Lung (tissue), 11 donors: ENCODE measurements at regions not wholly inside any gene's neighbourhood (a gene's known extent, or its start where the extent isn't known, plus 50 kb on each side); places are given as distances from the start of the nearest gene placed in this dataset.

Experiments used
- ATAC-seq: fragments of 200-7000 bp; cut with Tn5 transposase; one replicate; pipeline ENCODE4 v1.9.1; 2020; ENCODE audit warnings: moderate number of reproducible peaks; ENCODE audit not compliant: insufficient read depth, low FRiP score
- DNase-seq, 3 donors: peaks; one replicate each; pipeline ENCODE4 v3.0.0-alpha.2; 2013 to 2017
- H3K27ac ChIP-seq, 2 donors: one replicate each; pipeline ENCODE4 v1.5.1; 2013; ENCODE audit warnings: mild to moderate bottlenecking in 2 of 2, moderate library complexity in 2 of 2, control low read depth in 1 of 2, inconsistent platforms in 1 of 2, low read depth in 1 of 2, low read length in 1 of 2
- H3K27me3 ChIP-seq, 3 donors: one replicate each; pipeline ENCODE4 v1.5.1; 2013; ENCODE audit warnings: low read length in 2 of 3; ENCODE audit not compliant: control insufficient read depth in 3 of 3, insufficient read depth in 3 of 3
- H3K36me3 ChIP-seq, 4 donors: one replicate each; pipeline ENCODE4 v1.5.1; 2013; ENCODE audit warnings: low read length in 4 of 4, mild to moderate bottlenecking in 1 of 4, moderate library complexity in 1 of 4; ENCODE audit not compliant: control insufficient read depth in 4 of 4, insufficient read depth in 4 of 4
- H3K4me1 ChIP-seq, 5 donors: one replicate each; pipeline ENCODE4 v1.5.1; 2013; ENCODE audit warnings: low read length in 5 of 5, mild to moderate bottlenecking in 2 of 5, moderate library complexity in 1 of 5; ENCODE audit not compliant: control insufficient read depth in 5 of 5, insufficient read depth in 5 of 5
- H3K4me3 ChIP-seq: one replicate; pipeline ENCODE4 v1.5.1; 2013; ENCODE audit warnings: mild to moderate bottlenecking, control low read depth, moderate library complexity
- H3K9ac ChIP-seq, 2 donors: one replicate each; pipeline ENCODE4 v1.5.1; 2013; ENCODE audit warnings: low read length in 2 of 2, control low read depth in 1 of 2; ENCODE audit not compliant: insufficient read depth in 1 of 2
- H3K9me3 ChIP-seq, 4 donors: one replicate each; pipeline ENCODE4 v1.5.1; 2013; ENCODE audit warnings: low read length in 3 of 4, mild to moderate bottlenecking in 1 of 4, moderate library complexity in 1 of 4; ENCODE audit not compliant: control insufficient read depth in 4 of 4, insufficient read depth in 3 of 4
- CTCF ChIP-seq: IDR thresholded peaks from 2 replicates; pipeline ENCODE4 v1.5.1; 2012; ENCODE audit warnings: mild to moderate bottlenecking; ENCODE audit errors: control extremely low read depth, extremely low read depth
- WGBS, 2 donors: extraction: QIAGEN DNeasy Blood & Tissue Kit; methylation state at CpG; one replicate each; pipeline ENCODE4 v1.1.7; 2013; 5-methylcytosine and 5-hydroxymethylcytosine counted together
- donor health status: control.
- donor health status: control.
- donor health status: Bipolar disorder and iron deficiency.
- donor health status: healthy.
- donor health status: DM: yes; HTN: yes; CAD: no.

GRCh38 chr4:175951794-175952193 lies 113.8 kb upstream of the WDR17 start:
- DNase-seq: no peak
- H3K27me3 ChIP-seq: no peaks in the 10 kb centered on the region
- no peak overlapping the region for H3K9ac ChIP-seq
- H3K27ac ChIP-seq: no peak overlapping the region
- no peak for TF ChIP-seq CTCF
- H3K9me3 ChIP-seq: no peaks in the 10 kb centered on the region
- H3K4me1 ChIP-seq: peaks cover 0 to 2% (median 0%) of the 10 kb centered on the region in 5 donors
- no peaks in the 10 kb centered on the region for H3K36me3 ChIP-seq
- no peak for ATAC-seq
- WGBS, 2 donors: 86 to 93% methylated on average over 1 of the region's 1 CpG
- no peak overlapping the region for H3K4me3 ChIP-seq

GRCh38 chr4:175953116-175953515 lies 112.5 kb upstream of the WDR17 start:
- no peak for ATAC-seq
- no peaks in the 10 kb centered on the region for H3K9me3 ChIP-seq
- H3K27ac ChIP-seq: no peak overlapping the region
- no peak overlapping the region for H3K9ac ChIP-seq
- H3K4me3 ChIP-seq: no peak overlapping the region
- no peak for TF ChIP-seq CTCF
- DNase-seq: no peak
- H3K4me1 ChIP-seq: no peaks in the 10 kb centered on the region
- H3K36me3 ChIP-seq: no peaks in the 10 kb centered on the region
- no peaks in the 10 kb centered on the region for H3K27me3 ChIP-seq
- WGBS, 2 donors: 87 to 92% methylated on average over 2 of the region's 2 CpGs

DNA sequence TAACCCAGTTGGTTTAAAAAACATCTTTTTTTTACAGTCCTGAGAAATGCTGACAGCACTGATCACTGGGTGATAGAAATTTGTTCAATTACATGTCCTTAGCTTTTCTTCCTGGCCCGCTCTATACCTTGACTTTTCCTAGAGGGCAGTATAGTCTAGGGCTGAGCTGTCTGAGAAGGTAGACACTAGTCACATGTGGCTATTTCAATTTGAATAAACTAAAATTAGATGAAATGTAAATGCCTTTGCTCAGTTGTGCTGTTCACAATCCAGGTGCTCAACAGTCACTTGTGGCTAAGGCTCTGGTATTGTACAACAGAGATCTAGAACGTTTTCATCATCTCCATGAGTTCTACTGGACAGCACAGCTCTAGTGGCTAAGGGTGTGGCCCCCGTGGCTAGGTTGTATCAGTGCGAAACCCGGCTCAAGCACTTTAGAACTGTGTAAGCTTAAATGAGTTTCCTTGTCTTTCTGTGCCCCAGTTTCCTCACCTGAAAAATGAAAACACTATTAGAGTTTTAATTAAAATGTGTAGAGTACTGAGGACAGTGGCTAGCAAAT lies 111.6 kb upstream of the WDR17 start:
- ATAC-seq (no peak), DNase-seq (no peak)
- Histone ChIP-seq H3K27ac (no peak overlapping the region), H3K36me3 (no peaks in the 10 kb centered on the region), H3K4me1 (no peaks in the 10 kb centered on the region), H3K9me3 (no peaks in the 10 kb centered on the region), H3K4me3 (no peak overlapping the region), H3K9ac (no peak overlapping the region), H3K27me3 (no peaks in the 10 kb centered on the region)
- no peak for TF ChIP-seq CTCF
- 87 to 88% methylated on average over 5 of the region's 5 CpGs for WGBS, 2 donors

DNA sequence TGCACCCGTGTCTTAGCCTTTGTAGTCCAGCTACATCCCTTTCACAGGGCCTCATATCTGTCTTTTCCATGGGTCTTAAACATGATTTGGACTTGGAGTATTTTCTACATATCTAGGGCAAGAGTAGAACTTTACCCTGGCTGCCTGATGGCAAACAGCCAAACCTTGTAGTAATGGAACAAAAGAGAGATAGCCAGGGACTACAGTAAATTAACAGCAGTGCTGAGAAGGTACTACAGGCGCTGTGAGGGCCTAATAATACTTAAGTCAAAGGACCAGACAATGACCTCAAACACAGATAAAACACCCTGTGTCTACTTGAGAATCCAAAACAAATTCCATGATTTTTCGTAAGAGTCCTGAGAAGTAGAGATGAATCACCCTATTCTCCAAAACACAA lies 111.0 kb upstream of the WDR17 start:
- no peak overlapping the region for H3K9ac ChIP-seq
- H3K9me3 ChIP-seq: no peaks in the 10 kb centered on the region
- H3K27ac ChIP-seq: no peak overlapping the region
- H3K4me1 ChIP-seq: no peaks in the 10 kb centered on the region
- no peak overlapping the region for H3K4me3 ChIP-seq
- H3K27me3 ChIP-seq: no peaks in the 10 kb centered on the region
- no peak for DNase-seq
- no peak for ATAC-seq
- 82 to 84% methylated on average over 3 of the region's 3 CpGs for WGBS, 2 donors
- no peaks in the 10 kb centered on the region for H3K36me3 ChIP-seq
- no peak for TF ChIP-seq CTCF
